ENCODE measurements at regions not wholly inside any gene's neighbourhood (a gene's known extent, or its start where the extent isn't known, plus 50 kb on each side); places are given as distances from the start of the nearest gene placed in this dataset.

DNA sequence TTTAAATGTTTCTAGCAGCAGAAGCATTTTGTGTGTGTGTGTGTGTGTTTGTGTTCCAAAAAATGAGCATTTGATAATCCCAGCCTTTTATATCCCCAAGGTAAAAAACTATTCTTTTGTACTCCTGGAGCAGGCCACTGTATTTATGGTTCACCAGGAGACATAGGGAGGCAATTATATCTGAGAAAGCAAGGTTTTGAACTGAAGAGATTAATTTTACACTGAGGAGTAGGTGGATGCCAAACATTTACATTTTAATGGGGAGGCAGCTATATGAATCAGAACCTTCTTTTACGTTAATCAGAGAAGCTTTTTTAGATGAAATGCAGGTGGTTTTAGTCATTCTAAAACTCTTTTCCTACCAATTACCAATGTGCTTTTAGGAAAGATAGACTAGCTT lies 1374.0 kb upstream of the TENM4 start:
- TF ChIP-seq FOS (IDR thresholded peaks at IDR 0.05; ENCODE audit: borderline replicate concordance, insufficient read depth, low read length) (no peak), EZH2 (IDR thresholded peaks at IDR 0.05; ENCODE audit: borderline replicate concordance, low read depth, low read length, severe bottlenecking) (no peak)
- TF ChIP-seq, protein P1, sequence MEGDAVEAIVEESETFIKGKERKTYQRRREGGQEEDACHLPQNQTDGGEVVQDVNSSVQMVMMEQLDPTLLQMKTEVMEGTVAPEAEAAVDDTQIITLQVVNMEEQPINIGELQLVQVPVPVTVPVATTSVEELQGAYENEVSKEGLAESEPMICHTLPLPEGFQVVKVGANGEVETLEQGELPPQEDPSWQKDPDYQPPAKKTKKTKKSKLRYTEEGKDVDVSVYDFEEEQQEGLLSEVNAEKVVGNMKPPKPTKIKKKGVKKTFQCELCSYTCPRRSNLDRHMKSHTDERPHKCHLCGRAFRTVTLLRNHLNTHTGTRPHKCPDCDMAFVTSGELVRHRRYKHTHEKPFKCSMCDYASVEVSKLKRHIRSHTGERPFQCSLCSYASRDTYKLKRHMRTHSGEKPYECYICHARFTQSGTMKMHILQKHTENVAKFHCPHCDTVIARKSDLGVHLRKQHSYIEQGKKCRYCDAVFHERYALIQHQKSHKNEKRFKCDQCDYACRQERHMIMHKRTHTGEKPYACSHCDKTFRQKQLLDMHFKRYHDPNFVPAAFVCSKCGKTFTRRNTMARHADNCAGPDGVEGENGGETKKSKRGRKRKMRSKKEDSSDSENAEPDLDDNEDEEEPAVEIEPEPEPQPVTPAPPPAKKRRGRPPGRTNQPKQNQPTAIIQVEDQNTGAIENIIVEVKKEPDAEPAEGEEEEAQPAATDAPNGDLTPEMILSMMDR (IDR thresholded peaks at IDR 0.05; ENCODE audit: extremely low read depth in 1 of 2, insufficient read depth in 1 of 2, low read depth in 1 of 2, low read length in 2 of 2): no peak
